Body of pancreas (tissue), 4 donors: ENCODE measurements at regions not wholly inside any gene's neighbourhood (a gene's known extent, or its start where the extent isn't known, plus 50 kb on each side); places are given as distances from the start of the nearest gene placed in this dataset.

ENCODE experiments used
- ATAC-seq: fragments of 150-250 bp; one replicate; pipeline ENCODE4 v1.9.1; 2016
- DNase-seq, 4 donors: peaks; one replicate each; pipeline ENCODE4 v3.0.0-alpha.2; 2019
- H3K27ac ChIP-seq, 4 donors: fragments of 200-600 bp; sonication (generic); 1 replicate in 3 of 4; 2 replicates in 1 of 4; pipeline versions ENCODE4 v1.5.1 to v1.6.1; 2016 to 2019; ENCODE audit warnings: mild to moderate bottlenecking in 1 of 4, mixed read lengths in 1 of 4, moderate library complexity in 1 of 4
- H3K27me3 ChIP-seq, 2 donors: fragments of 200-600 bp; sonication (generic); one replicate each; pipeline ENCODE4 v1.6.0; 2016; ENCODE audit warnings: mild to moderate bottlenecking in 1 of 2
- H3K36me3 ChIP-seq, 2 donors: fragments of 200-600 bp; sonication (generic); replicated peaks in 1 of 2; 2 replicates each; pipeline ENCODE4 v1.5.1; 2016; ENCODE audit warnings: low read depth in 2 of 2; ENCODE audit not compliant: insufficient read depth in 1 of 2
- H3K4me1 ChIP-seq: fragments of 200-600 bp; sonication (generic); one replicate; pipeline ENCODE4 v1.6.0; 2016
- H3K4me3 ChIP-seq, 2 donors: fragments of 200-600 bp; sonication (generic); 1 replicate in 1 of 2; 2 replicates in 1 of 2; pipeline ENCODE4 v1.5.1; 2016 to 2019
- H3K9me3 ChIP-seq, 3 donors: fragments of 200-600 bp; sonication (generic); 1 replicate in 2 of 3; 2 replicates in 1 of 3; pipeline ENCODE4 v1.5.1; 2016
- POLR2A ChIP-seq, 3 donors: fragments of 450-650 bp; IDR thresholded peaks; one replicate each; pipeline ENCODE4 v1.6.1; 2016; ENCODE audit warnings: antibody characterized with exemption in 3 of 3, mild to moderate bottlenecking in 2 of 3
- WGBS, 2 donors: methylation state at CpG; one replicate each; pipeline ENCODE4 v1.1.5; 2017; 5-methylcytosine and 5-hydroxymethylcytosine counted together
- intact Hi-C: fragments of 100-400 bp; cut with DNase I; formaldehyde crosslinking; loops from one replicate; pipeline ENCODE4 v1.15.1; 2023
- TF ChIP-seq, protein P1 (sequence below), 7 experiments: fragments of 450-650 bp in 4 of 7; fragments of 200-600 bp in 3 of 7; sonication (generic) in 3 of 7; IDR thresholded peaks; one replicate each; pipeline ENCODE4 v1.5.1; 2016 to 2019; ENCODE audit warnings: antibody characterized with exemption in 7 of 7

DNA sequence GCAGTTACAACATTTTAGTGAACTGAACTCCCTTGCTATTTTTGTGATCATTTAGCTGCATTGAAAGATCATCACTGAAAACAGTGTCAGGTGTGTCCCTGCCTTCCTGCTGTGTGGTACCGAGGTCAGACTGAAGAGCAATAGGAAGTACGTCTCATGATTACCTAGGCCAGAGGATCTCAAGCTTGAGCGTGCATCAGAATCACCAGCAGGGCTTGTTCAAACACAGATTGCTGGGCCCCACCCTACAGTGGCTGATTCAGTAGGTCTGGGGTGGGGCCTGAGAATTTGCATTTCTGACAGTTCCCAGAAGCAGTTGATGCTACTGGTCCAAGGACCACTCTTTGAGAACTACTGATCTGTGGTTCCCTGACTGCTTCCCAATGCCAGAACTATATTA is 159.6 kb downstream of the ACTL7B start:
- no peaks in the 10 kb centered on the region for H3K9me3 ChIP-seq
- no peak for DNase-seq
- H3K36me3 ChIP-seq = no peaks in the 10 kb centered on the region
- 59 to 71% methylated on average over 3 of the region's 3 CpGs for WGBS, 2 donors
- H3K4me1 ChIP-seq = no peaks in the 10 kb centered on the region
- TF ChIP-seq, protein P1, sequence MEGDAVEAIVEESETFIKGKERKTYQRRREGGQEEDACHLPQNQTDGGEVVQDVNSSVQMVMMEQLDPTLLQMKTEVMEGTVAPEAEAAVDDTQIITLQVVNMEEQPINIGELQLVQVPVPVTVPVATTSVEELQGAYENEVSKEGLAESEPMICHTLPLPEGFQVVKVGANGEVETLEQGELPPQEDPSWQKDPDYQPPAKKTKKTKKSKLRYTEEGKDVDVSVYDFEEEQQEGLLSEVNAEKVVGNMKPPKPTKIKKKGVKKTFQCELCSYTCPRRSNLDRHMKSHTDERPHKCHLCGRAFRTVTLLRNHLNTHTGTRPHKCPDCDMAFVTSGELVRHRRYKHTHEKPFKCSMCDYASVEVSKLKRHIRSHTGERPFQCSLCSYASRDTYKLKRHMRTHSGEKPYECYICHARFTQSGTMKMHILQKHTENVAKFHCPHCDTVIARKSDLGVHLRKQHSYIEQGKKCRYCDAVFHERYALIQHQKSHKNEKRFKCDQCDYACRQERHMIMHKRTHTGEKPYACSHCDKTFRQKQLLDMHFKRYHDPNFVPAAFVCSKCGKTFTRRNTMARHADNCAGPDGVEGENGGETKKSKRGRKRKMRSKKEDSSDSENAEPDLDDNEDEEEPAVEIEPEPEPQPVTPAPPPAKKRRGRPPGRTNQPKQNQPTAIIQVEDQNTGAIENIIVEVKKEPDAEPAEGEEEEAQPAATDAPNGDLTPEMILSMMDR (IDR thresholded peaks at IDR 0.05) = no peak
- no peak for TF ChIP-seq POLR2A (IDR thresholded peaks at IDR 0.05)
- no peaks in the 10 kb centered on the region for H3K27me3 ChIP-seq
- no peak overlapping the region for H3K4me3 ChIP-seq
- intact Hi-C loops = no loop called here
- no peak overlapping the region for H3K27ac ChIP-seq
- no peak for ATAC-seq

DNA sequence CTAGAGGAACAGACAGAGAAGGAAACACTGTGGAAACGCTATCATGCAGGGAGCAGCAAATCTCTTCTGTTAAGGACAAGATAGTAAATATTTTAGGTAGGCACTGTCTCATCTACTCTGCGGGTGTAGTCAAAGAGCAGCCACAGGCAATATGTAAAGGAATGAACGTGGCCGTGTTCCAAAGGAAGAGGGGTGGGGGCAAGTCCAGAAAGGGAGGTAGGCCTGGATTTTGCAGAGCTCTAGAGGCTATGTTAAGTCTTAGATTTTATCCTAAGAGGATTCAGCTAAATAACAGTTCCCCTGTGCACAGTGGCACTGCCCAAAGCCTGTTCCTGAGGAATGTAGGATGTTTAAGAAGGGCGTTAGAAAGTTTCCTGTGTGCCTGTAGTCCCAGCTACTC is 161.6 kb downstream of the ACTL7B start:
- no peaks in the 10 kb centered on the region for H3K36me3 ChIP-seq
- DNase-seq (no peak), ATAC-seq (no peak)
- no peaks in the 10 kb centered on the region for H3K4me1 ChIP-seq
- H3K27me3 ChIP-seq = no peaks in the 10 kb centered on the region
- no peaks in the 10 kb centered on the region for H3K9me3 ChIP-seq
- intact Hi-C loops = no loop called here
- TF ChIP-seq, protein P1 (IDR thresholded peaks at IDR 0.05) = no peak
- TF ChIP-seq POLR2A (IDR thresholded peaks at IDR 0.05) = no peak
- H3K4me3 ChIP-seq = no peak overlapping the region
- WGBS, 2 donors = 32 to 35% methylated on average over 5 of the region's 5 CpGs
- H3K27ac ChIP-seq = no peak overlapping the region

DNA sequence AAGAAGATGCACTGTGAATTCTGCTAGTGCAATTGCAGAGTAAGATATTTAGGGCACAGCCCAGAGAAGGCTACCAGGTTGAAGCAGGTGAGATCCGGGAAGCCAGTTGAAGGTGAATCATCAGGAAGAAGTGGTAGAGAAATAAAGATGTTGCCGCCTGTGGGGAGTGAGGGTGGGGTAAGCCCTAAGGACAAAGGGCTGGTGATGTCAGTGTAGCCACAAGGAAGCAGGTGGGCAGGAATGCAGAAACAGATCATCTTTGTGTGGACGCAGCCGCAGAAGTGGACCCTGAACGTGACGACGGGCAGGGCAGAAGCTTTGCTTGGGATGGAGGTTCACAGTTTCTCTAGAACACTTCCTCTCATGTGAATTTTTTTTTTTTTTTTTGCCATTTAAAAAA is 164.2 kb downstream of the ACTL7B start:
- H3K27ac ChIP-seq = no peak overlapping the region
- WGBS, 2 donors = 67 to 71% methylated on average over 7 of the region's 7 CpGs
- no peak for DNase-seq

DNA sequence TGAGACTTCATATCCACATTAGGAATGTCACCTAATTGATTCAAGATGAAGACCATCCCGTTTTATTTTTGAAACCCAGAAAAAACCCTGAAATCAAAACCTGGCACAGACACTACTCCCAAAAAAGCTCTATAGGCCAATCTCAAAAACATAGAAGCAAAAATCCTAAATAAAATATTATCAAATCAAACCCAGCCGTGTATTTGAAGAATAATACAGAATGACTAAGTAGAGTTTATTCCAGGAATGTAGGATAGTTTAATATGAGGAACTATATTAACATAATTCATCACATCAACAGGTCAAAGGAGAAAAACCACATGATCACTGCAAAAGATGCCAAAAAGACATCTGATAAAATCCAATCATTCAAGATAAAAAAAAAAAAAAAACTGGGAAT is 167.1 kb downstream of the ACTL7B start:
- 56 to 75% methylated on average over 2 of the region's 2 CpGs for WGBS, 2 donors
- no peak overlapping the region for H3K4me3 ChIP-seq
- H3K27ac ChIP-seq = no peak overlapping the region
- no peak for ATAC-seq
- H3K4me1 ChIP-seq = no peaks in the 10 kb centered on the region
- DNase-seq = no peak
- intact Hi-C loops = no loop called here
- TF ChIP-seq, protein P1 (IDR thresholded peaks at IDR 0.05) = no peak
- TF ChIP-seq POLR2A (IDR thresholded peaks at IDR 0.05) = no peak
- no peaks in the 10 kb centered on the region for H3K27me3 ChIP-seq
- no peaks in the 10 kb centered on the region for H3K36me3 ChIP-seq
- H3K9me3 ChIP-seq = no peaks in the 10 kb centered on the region

More for the DNA sequence above, 164.2 kb downstream of the ACTL7B start:
- Histone ChIP-seq H3K36me3 (no peaks in the 10 kb centered on the region), H3K27me3 (no peaks in the 10 kb centered on the region), H3K4me3 (no peak overlapping the region), H3K9me3 (no peaks in the 10 kb centered on the region), H3K4me1 (no peaks in the 10 kb centered on the region)
- no peak for TF ChIP-seq POLR2A (IDR thresholded peaks at IDR 0.05)
- TF ChIP-seq, protein P1 (IDR thresholded peaks at IDR 0.05) = no peak
- intact Hi-C loops = no loop called here
- no peak for ATAC-seq

DNA sequence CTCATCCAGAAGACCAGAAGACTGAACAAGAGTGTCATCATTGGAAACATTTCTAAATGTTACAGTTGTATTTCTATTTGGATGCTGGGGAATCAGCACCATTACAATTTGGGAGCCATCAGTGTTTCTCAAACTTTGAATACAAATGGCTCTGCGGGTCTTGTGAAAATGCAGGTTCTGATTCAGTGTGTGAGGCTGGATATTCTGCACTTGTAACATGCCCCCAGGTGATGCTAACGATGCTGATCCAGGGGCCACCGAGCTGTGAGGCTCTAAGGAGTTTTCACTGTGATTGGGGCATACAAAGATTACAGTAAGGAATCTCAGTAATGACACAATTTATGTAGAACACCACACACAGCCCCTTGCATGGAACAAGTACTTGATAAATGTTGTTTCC is 167.7 kb downstream of the ACTL7B start:
- intact Hi-C loops = no loop called here
- H3K27ac ChIP-seq = no peak overlapping the region
- DNase-seq = no peak
- H3K4me1 ChIP-seq = no peaks in the 10 kb centered on the region
- H3K27me3 ChIP-seq = no peaks in the 10 kb centered on the region
- WGBS, 2 donors = 57 to 68% methylated on average over 3 of the region's 3 CpGs
- H3K9me3 ChIP-seq = no peaks in the 10 kb centered on the region
- ATAC-seq = no peak
- no peaks in the 10 kb centered on the region for H3K36me3 ChIP-seq
- TF ChIP-seq, protein P1 (IDR thresholded peaks at IDR 0.05) = no peak
- no peak for TF ChIP-seq POLR2A (IDR thresholded peaks at IDR 0.05)
- H3K4me3 ChIP-seq = no peak overlapping the region
